ENCODE measurements at regions not wholly inside any gene's neighbourhood (a gene's known extent, or its start where the extent isn't known, plus 50 kb on each side); places are given as distances from the start of the nearest gene placed in this dataset.
A peak's percentile ranks its signal among the peaks of the same experiment; 100 is the strongest.

DNA sequence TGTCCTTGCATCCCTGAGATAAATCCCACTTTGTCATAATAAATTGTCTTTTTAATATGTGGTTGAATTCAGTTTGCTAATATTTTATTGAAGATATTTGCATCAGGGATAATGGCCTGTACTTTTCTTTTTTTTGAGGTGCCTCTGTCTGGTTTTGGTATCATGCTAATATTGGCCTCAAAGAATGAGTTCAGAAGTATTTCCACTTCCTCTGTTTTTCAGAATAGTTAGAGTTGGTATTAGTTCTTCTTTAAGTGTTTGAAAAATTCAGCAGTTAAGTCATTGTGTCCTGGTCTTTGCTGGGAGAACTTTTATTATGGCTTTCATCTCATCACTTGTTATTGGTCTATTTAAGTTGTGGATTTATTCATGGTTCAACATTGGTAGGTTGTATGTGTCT lies 464.1 kb upstream of the CRIM1 start:
- ChIA-PET POLR2A (no interaction called here), CTCF (no interaction called here)
- Histone ChIP-seq H3K4me1 (ENCODE audit: control insufficient read depth in 1 of 2, insufficient read depth in 2 of 2, low read depth in 1 of 2, low read length in 1 of 2) (no peaks in the 10 kb centered on the region), H3F3A (replicated peaks; ENCODE audit: insufficient read depth) (no peaks in the 10 kb centered on the region), H3K9ac (no peak overlapping the region), H2AFZ (ENCODE audit: low read depth) (no peak overlapping the region; the same call in 1 of the 2 replicates), H4K20me1 (ENCODE audit: insufficient read depth) (no peaks in the 10 kb centered on the region), H3K36me3 (replicated peaks in 1 of 2; ENCODE audit: control insufficient read depth in 1 of 2, insufficient read depth in 2 of 2, low read length in 1 of 2) (no peaks in the 10 kb centered on the region), H3K4me3 (ENCODE audit: low read depth in 2 of 2, low read length in 1 of 2) (peak overlapping the region in 1 of 2 experiments; percentile 40; a peak in 2 of 4 replicates), H3K79me2 (ENCODE audit: insufficient read depth) (no peaks in the 10 kb centered on the region), H3K9me3 (no peaks in the 10 kb centered on the region), H3K4me2 (no peak overlapping the region), H3K27ac (ENCODE audit: low read depth in 2 of 2, low read length in 1 of 2) (no peak overlapping the region), H3K9me2 (no peaks in the 10 kb centered on the region), H3K27me3 (ENCODE audit: insufficient read depth) (0 out of 2 replicates have a peak, but pooled peaks cover 4% of the 10 kb centered on the region)
- no peak for TF ChIP-seq MEF2A (IDR thresholded peaks at IDR 0.05; ENCODE audit: borderline replicate concordance, low read depth)
- TF ChIP-seq RFX5 (IDR thresholded peaks at IDR 0.05; ENCODE audit: low read length), result no peak
- TF ChIP-seq, protein P1, sequence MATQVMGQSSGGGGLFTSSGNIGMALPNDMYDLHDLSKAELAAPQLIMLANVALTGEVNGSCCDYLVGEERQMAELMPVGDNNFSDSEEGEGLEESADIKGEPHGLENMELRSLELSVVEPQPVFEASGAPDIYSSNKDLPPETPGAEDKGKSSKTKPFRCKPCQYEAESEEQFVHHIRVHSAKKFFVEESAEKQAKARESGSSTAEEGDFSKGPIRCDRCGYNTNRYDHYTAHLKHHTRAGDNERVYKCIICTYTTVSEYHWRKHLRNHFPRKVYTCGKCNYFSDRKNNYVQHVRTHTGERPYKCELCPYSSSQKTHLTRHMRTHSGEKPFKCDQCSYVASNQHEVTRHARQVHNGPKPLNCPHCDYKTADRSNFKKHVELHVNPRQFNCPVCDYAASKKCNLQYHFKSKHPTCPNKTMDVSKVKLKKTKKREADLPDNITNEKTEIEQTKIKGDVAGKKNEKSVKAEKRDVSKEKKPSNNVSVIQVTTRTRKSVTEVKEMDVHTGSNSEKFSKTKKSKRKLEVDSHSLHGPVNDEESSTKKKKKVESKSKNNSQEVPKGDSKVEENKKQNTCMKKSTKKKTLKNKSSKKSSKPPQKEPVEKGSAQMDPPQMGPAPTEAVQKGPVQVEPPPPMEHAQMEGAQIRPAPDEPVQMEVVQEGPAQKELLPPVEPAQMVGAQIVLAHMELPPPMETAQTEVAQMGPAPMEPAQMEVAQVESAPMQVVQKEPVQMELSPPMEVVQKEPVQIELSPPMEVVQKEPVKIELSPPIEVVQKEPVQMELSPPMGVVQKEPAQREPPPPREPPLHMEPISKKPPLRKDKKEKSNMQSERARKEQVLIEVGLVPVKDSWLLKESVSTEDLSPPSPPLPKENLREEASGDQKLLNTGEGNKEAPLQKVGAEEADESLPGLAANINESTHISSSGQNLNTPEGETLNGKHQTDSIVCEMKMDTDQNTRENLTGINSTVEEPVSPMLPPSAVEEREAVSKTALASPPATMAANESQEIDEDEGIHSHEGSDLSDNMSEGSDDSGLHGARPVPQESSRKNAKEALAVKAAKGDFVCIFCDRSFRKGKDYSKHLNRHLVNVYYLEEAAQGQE (IDR thresholded peaks at IDR 0.05; ENCODE audit: low read depth, low read length), result no peak
- no peak for TF ChIP-seq RCOR1 (IDR thresholded peaks at IDR 0.05; ENCODE audit: low read length)
- TF ChIP-seq CHD2 (IDR thresholded peaks at IDR 0.05; ENCODE audit: low read length, partially characterized antibody), result no peak
- TF ChIP-seq, protein P2, sequence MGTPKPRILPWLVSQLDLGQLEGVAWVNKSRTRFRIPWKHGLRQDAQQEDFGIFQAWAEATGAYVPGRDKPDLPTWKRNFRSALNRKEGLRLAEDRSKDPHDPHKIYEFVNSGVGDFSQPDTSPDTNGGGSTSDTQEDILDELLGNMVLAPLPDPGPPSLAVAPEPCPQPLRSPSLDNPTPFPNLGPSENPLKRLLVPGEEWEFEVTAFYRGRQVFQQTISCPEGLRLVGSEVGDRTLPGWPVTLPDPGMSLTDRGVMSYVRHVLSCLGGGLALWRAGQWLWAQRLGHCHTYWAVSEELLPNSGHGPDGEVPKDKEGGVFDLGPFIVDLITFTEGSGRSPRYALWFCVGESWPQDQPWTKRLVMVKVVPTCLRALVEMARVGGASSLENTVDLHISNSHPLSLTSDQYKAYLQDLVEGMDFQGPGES (IDR thresholded peaks at IDR 0.05; ENCODE audit: low read depth, low read length), result no peak
- TF ChIP-seq NFIC (IDR thresholded peaks at IDR 0.05; ENCODE audit: borderline replicate concordance), result no peak
- TF ChIP-seq ELF1 (IDR thresholded peaks at IDR 0.05), result no peak
- no peak for TF ChIP-seq NRF1 (IDR thresholded peaks at IDR 0.05; ENCODE audit: low read depth, low read length)
- no peak for TF ChIP-seq EZH2phosphoT487 (IDR thresholded peaks at IDR 0.05; ENCODE audit: borderline replicate concordance, low read depth)
- TF ChIP-seq, protein P3, sequence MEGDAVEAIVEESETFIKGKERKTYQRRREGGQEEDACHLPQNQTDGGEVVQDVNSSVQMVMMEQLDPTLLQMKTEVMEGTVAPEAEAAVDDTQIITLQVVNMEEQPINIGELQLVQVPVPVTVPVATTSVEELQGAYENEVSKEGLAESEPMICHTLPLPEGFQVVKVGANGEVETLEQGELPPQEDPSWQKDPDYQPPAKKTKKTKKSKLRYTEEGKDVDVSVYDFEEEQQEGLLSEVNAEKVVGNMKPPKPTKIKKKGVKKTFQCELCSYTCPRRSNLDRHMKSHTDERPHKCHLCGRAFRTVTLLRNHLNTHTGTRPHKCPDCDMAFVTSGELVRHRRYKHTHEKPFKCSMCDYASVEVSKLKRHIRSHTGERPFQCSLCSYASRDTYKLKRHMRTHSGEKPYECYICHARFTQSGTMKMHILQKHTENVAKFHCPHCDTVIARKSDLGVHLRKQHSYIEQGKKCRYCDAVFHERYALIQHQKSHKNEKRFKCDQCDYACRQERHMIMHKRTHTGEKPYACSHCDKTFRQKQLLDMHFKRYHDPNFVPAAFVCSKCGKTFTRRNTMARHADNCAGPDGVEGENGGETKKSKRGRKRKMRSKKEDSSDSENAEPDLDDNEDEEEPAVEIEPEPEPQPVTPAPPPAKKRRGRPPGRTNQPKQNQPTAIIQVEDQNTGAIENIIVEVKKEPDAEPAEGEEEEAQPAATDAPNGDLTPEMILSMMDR (IDR thresholded peaks at IDR 0.05), result no peak
- TF ChIP-seq TCF12 (IDR thresholded peaks at IDR 0.05), result no peak
- no peak for DNase-seq

Data from SK-N-SH (cell line).